ENCODE measurements at regions not wholly inside any gene's neighbourhood (a gene's known extent, or its start where the extent isn't known, plus 50 kb on each side); places are given as distances from the start of the nearest gene placed in this dataset.

- TF ChIP-seq TAF1 (IDR thresholded peaks at IDR 0.05; ENCODE audit: low read depth, low read length): no peak
- TF ChIP-seq POLR2A (IDR thresholded peaks at IDR 0.05; ENCODE audit: low read depth, low read length): no peak
- TF ChIP-seq POLR2AphosphoS5 (IDR thresholded peaks at IDR 0.05; ENCODE audit: low read depth, low read length): no peak
Measured at GRCh38 chr9:71607461-71607881, 160.8 kb downstream of the CEMIP2 start.

Measured in GM12891 (cell line).